ENCODE measurements at regions not wholly inside any gene's neighbourhood (a gene's known extent, or its start where the extent isn't known, plus 50 kb on each side); places are given as distances from the start of the nearest gene placed in this dataset.

- H3K27ac ChIP-seq: no peak overlapping the region
- H3K4me3 ChIP-seq: no peak overlapping the region
- no peak for TF ChIP-seq CTCF (IDR thresholded peaks at IDR 0.05)
- DNase-seq (ENCODE audit: low spot score): no peak
These were observed 56.0 kb upstream of the FAM174A start for GRCh38 chr5:100479079-100479688.

GRCh38 chr5:100472091-100472490, 63.1 kb upstream of the FAM174A start:
- no peak for DNase-seq (ENCODE audit: low spot score)
- no peak overlapping the region for H3K4me3 ChIP-seq
- TF ChIP-seq CTCF (IDR thresholded peaks at IDR 0.05): no peak
- H3K27ac ChIP-seq: no peak overlapping the region

- H3K27ac ChIP-seq: no peak overlapping the region
- no peak for TF ChIP-seq CTCF (IDR thresholded peaks at IDR 0.05)
- no peak overlapping the region for H3K4me3 ChIP-seq
- DNase-seq (ENCODE audit: low spot score): no peak
These were observed 65.4 kb upstream of the FAM174A start for GRCh38 chr5:100469767-100470166.

- no peak for TF ChIP-seq CTCF (IDR thresholded peaks at IDR 0.05)
- H3K27ac ChIP-seq: no peak overlapping the region
- DNase-seq (ENCODE audit: low spot score): no peak
- H3K4me3 ChIP-seq: no peak overlapping the region
These were observed 70.8 kb upstream of the FAM174A start for GRCh38 chr5:100464418-100464817.

- Histone ChIP-seq H3K27ac (no peak overlapping the region), H3K4me3 (no peak overlapping the region)
- DNase-seq (ENCODE audit: low spot score): no peak
- no peak for TF ChIP-seq CTCF (IDR thresholded peaks at IDR 0.05)
These were observed 78.6 kb upstream of the FAM174A start for GRCh38 chr5:100456615-100457014.

- no peak for DNase-seq (ENCODE audit: low spot score)
- Histone ChIP-seq H3K27ac (no peak overlapping the region), H3K4me3 (no peak overlapping the region)
- no peak for TF ChIP-seq CTCF (IDR thresholded peaks at IDR 0.05)
These were observed 83.0 kb upstream of the FAM174A start for GRCh38 chr5:100452126-100452525.

GRCh38 chr5:100448111-100448528, 87.1 kb upstream of the FAM174A start:
- no peak overlapping the region for H3K27ac ChIP-seq
- no peak for TF ChIP-seq CTCF (IDR thresholded peaks at IDR 0.05)
- DNase-seq (ENCODE audit: low spot score): no peak
- H3K4me3 ChIP-seq: no peak overlapping the region
